HL-60 (cell line): ENCODE measurements at regions not wholly inside any gene's neighbourhood (a gene's known extent, or its start where the extent isn't known, plus 50 kb on each side); places are given as distances from the start of the nearest gene placed in this dataset.
A peak's percentile ranks its signal among the peaks of the same experiment; 100 is the strongest.

Source experiments
- CTCF ChIP-seq: IDR thresholded peaks from one replicate; pipeline ENCODE4 v1.5.1; 2011; ENCODE audit warnings: low read length, control low read depth, inconsistent platforms; ENCODE audit not compliant: insufficient read depth
- GABPA ChIP-seq: IDR thresholded peaks from 2 replicates; pipeline ENCODE4 v1.6.1; 2012; ENCODE audit warnings: low read depth
- POLR2AphosphoS5 ChIP-seq: IDR thresholded peaks from 2 replicates; pipeline ENCODE4 v1.6.1; 2012; ENCODE audit warnings: low read depth
- REST ChIP-seq: IDR thresholded peaks from 2 replicates; pipeline ENCODE4 v1.6.1; 2012; ENCODE audit warnings: low read depth; ENCODE audit not compliant: insufficient replicate concordance

GRCh38 chr9:78439190-78439865 is 142.4 kb downstream of the PSAT1 start:
- TF ChIP-seq CTCF = peak; percentile 96
- no peak for TF ChIP-seq POLR2AphosphoS5
- no peak for TF ChIP-seq GABPA
- no peak for TF ChIP-seq REST
